SK-N-MC (cell line): ENCODE measurements at regions not wholly inside any gene's neighbourhood (a gene's known extent, or its start where the extent isn't known, plus 50 kb on each side); places are given as distances from the start of the nearest gene placed in this dataset.
"Not testable (repeated sequence)": the region's sequence is repeated elsewhere in the genome, so short reads cannot be mapped to it uniquely, and the experiment has no call there.

Experiments
- DNase-seq: peaks from one replicate; pipeline ENCODE4 v3.0.0-alpha.2; 2011; ENCODE audit warnings: low read depth, low spot score
- H3K27ac ChIP-seq: fragments of 200-600 bp; sonication (generic); 2 replicates; pipeline ENCODE4 v1.5.1; 2016; ENCODE audit warnings: mixed run types
- H3K36me3 ChIP-seq: fragments of 200-600 bp; sonication (generic); 2 replicates; pipeline ENCODE4 v1.6.1; 2017; ENCODE audit warnings: antibody characterized with exemption, low read length, mixed read lengths; ENCODE audit not compliant: insufficient read depth
- H3K4me3 ChIP-seq: fragments of 200-600 bp; sonication (generic); 2 replicates; pipeline ENCODE4 v1.5.1; 2016
- H3K9ac ChIP-seq: fragments of 200-600 bp; sonication (generic); 2 replicates; pipeline ENCODE4 v1.8.0; 2017; ENCODE audit warnings: mixed run types, mixed read lengths; ENCODE audit not compliant: insufficient read length
- H3K9me3 ChIP-seq: fragments of 200-600 bp; sonication (generic); 2 replicates; pipeline ENCODE4 v1.6.1; 2017; ENCODE audit warnings: low read depth, mild to moderate bottlenecking, antibody characterized with exemption, low read length, moderate library complexity, mixed read lengths
- EZH2 ChIP-seq: fragments of 200-600 bp; sonication (generic); IDR thresholded peaks from one replicate; pipeline ENCODE4 v1.6.1; 2017; ENCODE audit warnings: antibody characterized with exemption
- FOXP2 ChIP-seq: optimal IDR thresholded peaks from 2 replicates; pipeline ENCODE3; 2011; ENCODE audit warnings: mild to moderate bottlenecking, moderate library complexity; ENCODE audit not compliant: insufficient read depth; ENCODE audit errors: extremely low read length, control extremely low read depth
- POLR2AphosphoS5 ChIP-seq: IDR thresholded peaks from 2 replicates; pipeline ENCODE4 v1.6.1; 2012; ENCODE audit warnings: mild to moderate bottlenecking, low read depth, low read length, borderline replicate concordance

GRCh38 chrX:482702-483203, 96.0 kb upstream of the PPP2R3B start:
- H3K36me3 ChIP-seq: no peaks in the 10 kb centered on the region
- no peak overlapping the region for H3K27ac ChIP-seq
- no peak for DNase-seq
- no peaks in the 10 kb centered on the region for H3K9me3 ChIP-seq
- no peak overlapping the region for H3K9ac ChIP-seq
- no peak overlapping the region for H3K4me3 ChIP-seq
- TF ChIP-seq POLR2AphosphoS5 (no peak), FOXP2 (no peak), EZH2 (no peak)

- Histone ChIP-seq H3K9ac (no peak overlapping the region), H3K4me3 (no peak overlapping the region), H3K9me3 (no peaks in the 10 kb centered on the region), H3K27ac (no peak overlapping the region), H3K36me3 (no peaks in the 10 kb centered on the region)
- TF ChIP-seq EZH2 (no peak), POLR2AphosphoS5 (no peak), FOXP2 (no peak)
- no peak for DNase-seq
These were observed 98.7 kb upstream of the PPP2R3B start for GRCh38 chrX:485368-485767.

GRCh38 chrX:486325-486724, 99.6 kb upstream of the PPP2R3B start:
- H3K27ac ChIP-seq: no peak overlapping the region
- TF ChIP-seq EZH2: no peak
- TF ChIP-seq POLR2AphosphoS5: no peak
- TF ChIP-seq FOXP2: no peak
- no peak overlapping the region for H3K4me3 ChIP-seq
- H3K9ac ChIP-seq: no peak overlapping the region
- no peaks in the 10 kb centered on the region for H3K36me3 ChIP-seq
- H3K9me3 ChIP-seq: no peaks in the 10 kb centered on the region
- no peak for DNase-seq

- Histone ChIP-seq H3K9ac (no peak overlapping the region), H3K4me3 (no peak overlapping the region), H3K27ac (no peak overlapping the region), H3K9me3 (no peaks in the 10 kb centered on the region), H3K36me3 (no peaks in the 10 kb centered on the region)
- TF ChIP-seq EZH2 (no peak), FOXP2 (no peak), POLR2AphosphoS5 (no peak)
- DNase-seq: no peak
These were observed 101.1 kb upstream of the PPP2R3B start for GRCh38 chrX:487836-488235.

GRCh38 chrX:489820-490219, 103.1 kb upstream of the PPP2R3B start:
- no peak for DNase-seq
- H3K36me3 ChIP-seq: no peaks in the 10 kb centered on the region
- no peaks in the 10 kb centered on the region for H3K9me3 ChIP-seq
- H3K4me3 ChIP-seq: no peak overlapping the region
- no peak overlapping the region for H3K27ac ChIP-seq
- TF ChIP-seq FOXP2: no peak
- TF ChIP-seq POLR2AphosphoS5: no peak
- TF ChIP-seq EZH2: no peak
- no peak overlapping the region for H3K9ac ChIP-seq

GRCh38 chrX:497186-498014, 110.7 kb upstream of the PPP2R3B start:
- no peak overlapping the region for H3K9ac ChIP-seq
- DNase-seq: no peak
- no peak overlapping the region for H3K27ac ChIP-seq
- no peaks in the 10 kb centered on the region for H3K9me3 ChIP-seq
- TF ChIP-seq POLR2AphosphoS5 (no peak), EZH2 (no peak), FOXP2 (no peak)
- no peak overlapping the region for H3K4me3 ChIP-seq
- H3K36me3 ChIP-seq: no peaks in the 10 kb centered on the region

GRCh38 chrX:498901-499300, 112.2 kb upstream of the PPP2R3B start:
- H3K36me3 ChIP-seq, H3K27ac ChIP-seq, H3K9ac ChIP-seq, H3K9me3 ChIP-seq, H3K4me3 ChIP-seq, DNase-seq: not testable (repeated sequence)

- no peak overlapping the region for H3K4me3 ChIP-seq
- TF ChIP-seq EZH2: no peak
- TF ChIP-seq FOXP2: no peak
- TF ChIP-seq POLR2AphosphoS5: no peak
- H3K27ac ChIP-seq: no peak overlapping the region
- H3K9me3 ChIP-seq: no peaks in the 10 kb centered on the region
- H3K36me3 ChIP-seq: no peaks in the 10 kb centered on the region
- no peak overlapping the region for H3K9ac ChIP-seq
- DNase-seq: no peak
These were observed 113.2 kb upstream of the PPP2R3B start for GRCh38 chrX:499870-500364.
